Left lobe of liver (tissue), 2 donors: ENCODE measurements at regions not wholly inside any gene's neighbourhood (a gene's known extent, or its start where the extent isn't known, plus 50 kb on each side); places are given as distances from the start of the nearest gene placed in this dataset.

Experiments
- ATAC-seq: fragments of 200-7000 bp; cut with Tn5 transposase; one replicate; pipeline ENCODE4 v1.9.1; 2020; ENCODE audit warnings: mild to moderate bottlenecking, moderate library complexity
- DNase-seq: peaks from one replicate; pipeline ENCODE4 v3.0.0-alpha.2; 2020; ENCODE audit warnings: low spot score
- donor health status: DM: no; HTN: no; CAD: no; lungs with moderate emphysema.
- donor health status: DM: no; HTN: yes; CAD: no.

- no peak for ATAC-seq
- DNase-seq = no peak
These were observed 272.1 kb upstream of the DEFB115 start for GRCh38 chr20:30985386-30985785.
